ENCODE measurements at regions not wholly inside any gene's neighbourhood (a gene's known extent, or its start where the extent isn't known, plus 50 kb on each side); places are given as distances from the start of the nearest gene placed in this dataset.

DNA sequence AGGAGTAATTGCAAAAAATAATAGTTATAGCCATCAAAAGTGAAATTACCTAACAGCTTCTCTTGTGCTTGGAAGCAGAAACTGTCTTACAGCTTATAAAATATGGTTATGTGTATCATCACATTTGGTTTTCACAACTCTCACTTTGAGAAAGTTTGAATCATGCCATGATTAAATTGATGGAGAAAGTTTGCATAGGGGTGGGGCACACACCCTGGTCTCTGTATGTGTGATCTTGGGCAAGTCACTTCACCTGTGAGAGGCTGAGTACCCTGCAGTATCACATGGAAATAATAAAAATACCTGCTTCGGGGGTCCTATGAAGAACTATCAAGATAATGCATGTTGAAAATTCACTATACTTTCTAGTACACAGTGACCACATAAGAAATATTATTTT is 471.4 kb downstream of the RAP2B start:
- H3K4me1 ChIP-seq (ENCODE audit: control insufficient read depth, insufficient read depth, low read length) = no peaks in the 10 kb centered on the region
- H3K9me3 ChIP-seq (ENCODE audit: control insufficient read depth, insufficient read depth, low read depth, low read length) = no peaks in the 10 kb centered on the region
- no peak overlapping the region for H3K27ac ChIP-seq (ENCODE audit: extremely low read depth, low read depth, low read length)
- ChIA-PET POLR2A (no interaction called here), CTCF (no interaction called here)
- no peak for TF ChIP-seq GFI1B (tag by site-specific recombination; IDR thresholded peaks at IDR 0.05)
- TF ChIP-seq, protein P1, sequence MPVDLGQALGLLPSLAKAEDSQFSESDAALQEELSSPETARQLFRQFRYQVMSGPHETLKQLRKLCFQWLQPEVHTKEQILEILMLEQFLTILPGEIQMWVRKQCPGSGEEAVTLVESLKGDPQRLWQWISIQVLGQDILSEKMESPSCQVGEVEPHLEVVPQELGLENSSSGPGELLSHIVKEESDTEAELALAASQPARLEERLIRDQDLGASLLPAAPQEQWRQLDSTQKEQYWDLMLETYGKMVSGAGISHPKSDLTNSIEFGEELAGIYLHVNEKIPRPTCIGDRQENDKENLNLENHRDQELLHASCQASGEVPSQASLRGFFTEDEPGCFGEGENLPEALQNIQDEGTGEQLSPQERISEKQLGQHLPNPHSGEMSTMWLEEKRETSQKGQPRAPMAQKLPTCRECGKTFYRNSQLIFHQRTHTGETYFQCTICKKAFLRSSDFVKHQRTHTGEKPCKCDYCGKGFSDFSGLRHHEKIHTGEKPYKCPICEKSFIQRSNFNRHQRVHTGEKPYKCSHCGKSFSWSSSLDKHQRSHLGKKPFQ (tag by site-specific recombination; IDR thresholded peaks at IDR 0.05) = no peak
- TF ChIP-seq ZNF19 (tag by site-specific recombination; IDR thresholded peaks at IDR 0.05; ENCODE audit: low read depth) = no peak
- TF ChIP-seq ZNF266 (tag by site-specific recombination; IDR thresholded peaks at IDR 0.05; ENCODE audit: low read depth) = no peak
- TF ChIP-seq ZNF549 (tag by site-specific recombination; IDR thresholded peaks at IDR 0.05) = no peak
- TF ChIP-seq GLI4 (tag by site-specific recombination; IDR thresholded peaks at IDR 0.05) = no peak
- no peak for TF ChIP-seq ZNF654 (tag by site-specific recombination; IDR thresholded peaks at IDR 0.05; ENCODE audit: low read depth)
- no peak for TF ChIP-seq ZNF391 (tag by site-specific recombination; IDR thresholded peaks at IDR 0.05; ENCODE audit: borderline replicate concordance, low read depth)
- TF ChIP-seq ZNF544 (tag by site-specific recombination; IDR thresholded peaks at IDR 0.05) = no peak
- TF ChIP-seq KLF9 (tag by site-specific recombination; IDR thresholded peaks at IDR 0.05; ENCODE audit: low read depth) = no peak
- no peak overlapping the region for H3K4me3 ChIP-seq (ENCODE audit: low read depth, low read length)
- H3K36me3 ChIP-seq (ENCODE audit: control insufficient read depth in 2 of 2, insufficient read depth in 1 of 2, low read length in 2 of 2) = no peaks in the 10 kb centered on the region

DNA sequence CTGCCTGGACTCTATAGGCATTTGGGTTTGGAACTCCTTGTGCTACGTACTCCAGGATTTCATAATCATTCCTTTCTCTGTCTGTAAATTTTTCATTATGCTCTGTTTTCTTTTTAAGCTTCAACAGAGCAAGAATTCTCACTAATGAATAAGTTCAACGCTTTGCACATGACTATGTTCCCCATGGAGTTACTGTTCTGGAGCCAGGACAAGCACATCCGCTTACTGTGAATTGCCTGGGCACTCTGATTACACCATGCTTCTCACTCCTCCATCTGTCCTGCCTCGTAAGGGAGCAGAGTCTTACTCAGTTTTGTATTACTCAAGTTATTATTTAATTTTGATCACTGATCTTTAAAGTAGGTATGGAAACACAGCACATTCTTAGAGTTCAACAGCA is 472.7 kb downstream of the RAP2B start:
- Histone ChIP-seq H3K36me3 (ENCODE audit: control insufficient read depth in 2 of 2, insufficient read depth in 1 of 2, low read length in 2 of 2) (no peaks in the 10 kb centered on the region), H3K9me3 (ENCODE audit: control insufficient read depth, insufficient read depth, low read depth, low read length) (no peaks in the 10 kb centered on the region), H3K4me1 (ENCODE audit: control insufficient read depth, insufficient read depth, low read length) (no peaks in the 10 kb centered on the region), H3K27ac (ENCODE audit: extremely low read depth, low read depth, low read length) (no peak overlapping the region), H3K4me3 (ENCODE audit: low read depth, low read length) (no peak overlapping the region)
- no peak for TF ChIP-seq ZNF629 (tag by site-specific recombination; IDR thresholded peaks at IDR 0.05)
- no peak for TF ChIP-seq ZBTB7A (tag by site-specific recombination; IDR thresholded peaks at IDR 0.05; ENCODE audit: low read depth)
- TF ChIP-seq HOXD13 (CRISPR knock-in tag; IDR thresholded peaks at IDR 0.05; ENCODE audit: borderline replicate concordance) = no peak
- TF ChIP-seq, protein P2, sequence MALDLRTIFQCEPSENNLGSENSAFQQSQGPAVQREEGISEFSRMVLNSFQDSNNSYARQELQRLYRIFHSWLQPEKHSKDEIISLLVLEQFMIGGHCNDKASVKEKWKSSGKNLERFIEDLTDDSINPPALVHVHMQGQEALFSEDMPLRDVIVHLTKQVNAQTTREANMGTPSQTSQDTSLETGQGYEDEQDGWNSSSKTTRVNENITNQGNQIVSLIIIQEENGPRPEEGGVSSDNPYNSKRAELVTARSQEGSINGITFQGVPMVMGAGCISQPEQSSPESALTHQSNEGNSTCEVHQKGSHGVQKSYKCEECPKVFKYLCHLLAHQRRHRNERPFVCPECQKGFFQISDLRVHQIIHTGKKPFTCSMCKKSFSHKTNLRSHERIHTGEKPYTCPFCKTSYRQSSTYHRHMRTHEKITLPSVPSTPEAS (tag by site-specific recombination; IDR thresholded peaks at IDR 0.05) = no peak
- TF ChIP-seq WT1 (tag by site-specific recombination; IDR thresholded peaks at IDR 0.05) = no peak
- TF ChIP-seq ZNF585B (tag by site-specific recombination; IDR thresholded peaks at IDR 0.05) = no peak
- CTCF ChIA-PET = interaction anchor here (0.6 kb wide), 1 partner anchor 457 kb away, joined by 3 read pairs; no protein-coding TSS in a partner anchor
- POLR2A ChIA-PET = no interaction called here

DNA sequence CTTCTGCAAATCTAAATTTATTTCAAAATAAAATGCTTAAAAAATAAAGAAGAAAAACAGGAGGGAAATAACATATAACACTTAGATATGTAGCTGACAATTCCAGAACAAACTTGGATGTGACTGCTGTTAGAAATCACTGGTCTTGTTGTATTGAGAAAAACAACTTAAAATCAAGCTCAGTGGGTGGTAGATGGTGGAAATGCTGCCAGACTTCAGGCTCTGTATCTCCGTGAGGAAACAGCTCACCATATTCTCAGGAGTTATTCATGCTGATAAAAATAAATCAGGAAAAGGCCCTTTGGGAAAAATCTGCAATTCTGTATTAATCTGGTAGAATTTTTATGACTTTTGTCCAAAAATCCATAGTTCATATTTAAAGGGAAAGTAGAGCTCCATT is 477.6 kb downstream of the RAP2B start:
- CTCF ChIA-PET = interaction anchor here (0.6 kb wide), 1 partner anchor 14 kb away, joined by 4 read pairs; no protein-coding TSS in a partner anchor
- H3K27ac ChIP-seq (ENCODE audit: extremely low read depth, low read depth, low read length) = no peak overlapping the region
- no peak for TF ChIP-seq ZNF837 (tag by site-specific recombination; IDR thresholded peaks at IDR 0.05)
- H3K9me3 ChIP-seq (ENCODE audit: control insufficient read depth, insufficient read depth, low read depth, low read length) = no peaks in the 10 kb centered on the region
- H3K4me1 ChIP-seq (ENCODE audit: control insufficient read depth, insufficient read depth, low read length) = no peaks in the 10 kb centered on the region
- H3K36me3 ChIP-seq (ENCODE audit: control insufficient read depth in 2 of 2, insufficient read depth in 1 of 2, low read length in 2 of 2) = no peaks in the 10 kb centered on the region
- POLR2A ChIA-PET = no interaction called here
- H3K4me3 ChIP-seq (ENCODE audit: low read depth, low read length) = no peak overlapping the region

Measured in HEK293 (cell line).